ENCODE measurements at regions not wholly inside any gene's neighbourhood (a gene's known extent, or its start where the extent isn't known, plus 50 kb on each side); places are given as distances from the start of the nearest gene placed in this dataset.

DNA sequence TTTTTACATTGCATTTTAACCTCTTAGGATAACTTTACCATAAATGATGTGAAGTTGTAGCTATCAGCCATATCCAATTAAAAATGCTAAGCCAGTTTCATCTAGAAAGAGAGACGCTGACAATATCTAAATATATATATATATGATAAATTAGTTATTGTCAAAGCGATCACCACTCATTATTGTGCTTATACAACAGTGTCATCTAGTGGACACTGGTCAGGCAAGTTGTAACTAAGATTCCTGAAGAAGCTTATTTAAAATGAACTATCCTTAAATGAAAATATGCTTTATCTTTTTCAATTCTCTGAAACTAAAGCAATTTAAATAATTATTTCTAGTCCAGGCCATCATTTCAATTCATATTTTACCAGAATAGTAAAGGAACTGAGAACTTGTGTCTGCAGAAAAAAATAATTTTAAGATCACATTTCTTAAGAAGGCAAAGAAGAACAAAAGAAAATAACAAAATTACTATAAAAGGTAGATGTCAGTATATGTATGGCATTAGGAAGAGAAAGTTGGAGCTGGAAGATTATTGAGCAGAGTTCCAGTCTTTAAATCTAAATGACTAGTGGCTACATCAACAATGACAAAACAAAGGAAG is 193.3 kb upstream of the SNX7 start:
- peak; percentile 36 to 61 (median 57); a peak in 4 of 6 replicates for TF ChIP-seq CTCF (IDR thresholded peaks at IDR 0.05 in 2 of 3, conservative IDR thresholded peaks at IDR 0.05 in 1 of 3; ENCODE audit: control insufficient read depth in 2 of 3, extremely low read depth in 1 of 3, insufficient read depth in 1 of 3, low read depth in 3 of 3, low read length in 3 of 3)
- no peak for TF ChIP-seq TARDBP (IDR thresholded peaks at IDR 0.05; ENCODE audit: borderline replicate concordance)
- no peak for TF ChIP-seq BACH1 (IDR thresholded peaks at IDR 0.05; ENCODE audit: borderline replicate concordance)
- no peak for TF ChIP-seq HDAC6 (IDR thresholded peaks at IDR 0.05; ENCODE audit: unreplicated experiment)
- TF ChIP-seq FOS (IDR thresholded peaks at IDR 0.05; ENCODE audit: borderline replicate concordance, extremely low read depth, insufficient read length), result no peak
- no peak for TF ChIP-seq EZH2 (IDR thresholded peaks at IDR 0.05; ENCODE audit: borderline replicate concordance, control insufficient read depth, low read depth, low read length)
- no peak for TF ChIP-seq HDGF (IDR thresholded peaks at IDR 0.05)
- TF ChIP-seq YY1 (IDR thresholded peaks at IDR 0.05; ENCODE audit: low read depth, low read length), result no peak
- TF ChIP-seq, protein P1, sequence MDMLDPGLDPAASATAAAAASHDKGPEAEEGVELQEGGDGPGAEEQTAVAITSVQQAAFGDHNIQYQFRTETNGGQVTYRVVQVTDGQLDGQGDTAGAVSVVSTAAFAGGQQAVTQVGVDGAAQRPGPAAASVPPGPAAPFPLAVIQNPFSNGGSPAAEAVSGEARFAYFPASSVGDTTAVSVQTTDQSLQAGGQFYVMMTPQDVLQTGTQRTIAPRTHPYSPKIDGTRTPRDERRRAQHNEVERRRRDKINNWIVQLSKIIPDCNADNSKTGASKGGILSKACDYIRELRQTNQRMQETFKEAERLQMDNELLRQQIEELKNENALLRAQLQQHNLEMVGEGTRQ (IDR thresholded peaks at IDR 0.05; ENCODE audit: borderline replicate concordance, low read depth, low read length), result no peak

Data from GM12878 (cell line).